ENCODE measurements at regions not wholly inside any gene's neighbourhood (a gene's known extent, or its start where the extent isn't known, plus 50 kb on each side); places are given as distances from the start of the nearest gene placed in this dataset.

GRCh38 chr5:121762426-121762825 is 89.3 kb upstream of the FTMT start:
- no peaks in the 10 kb centered on the region for H3K4me1 ChIP-seq
- 70 to 86% methylated on average over 1 of the region's 1 CpG for WGBS, 2 donors
- no peak overlapping the region for H3K4me3 ChIP-seq
- no peaks in the 10 kb centered on the region for H3K36me3 ChIP-seq
- DNase-seq: no peak
- no peak overlapping the region for H3K27ac ChIP-seq
- H3K9me3 ChIP-seq: no peaks in the 10 kb centered on the region
- no peaks in the 10 kb centered on the region for H3K27me3 ChIP-seq
- no peak for TF ChIP-seq POLR2A (IDR thresholded peaks at IDR 0.05)
- intact Hi-C loops (cut with DNase I): no loop called here

GRCh38 chr5:121763665-121764064 is 88.0 kb upstream of the FTMT start:
- Histone ChIP-seq H3K4me1 (no peaks in the 10 kb centered on the region), H3K27ac (no peak overlapping the region), H3K36me3 (no peaks in the 10 kb centered on the region), H3K27me3 (no peaks in the 10 kb centered on the region), H3K9me3 (no peaks in the 10 kb centered on the region), H3K4me3 (no peak overlapping the region)
- intact Hi-C loops (cut with DNase I): no loop called here
- WGBS, 2 donors: 78 to 82% methylated on average over 2 of the region's 2 CpGs
- TF ChIP-seq POLR2AphosphoS5 (IDR thresholded peaks at IDR 0.05) (no peak), POLR2A (IDR thresholded peaks at IDR 0.05) (no peak)
- TF ChIP-seq, protein P1, sequence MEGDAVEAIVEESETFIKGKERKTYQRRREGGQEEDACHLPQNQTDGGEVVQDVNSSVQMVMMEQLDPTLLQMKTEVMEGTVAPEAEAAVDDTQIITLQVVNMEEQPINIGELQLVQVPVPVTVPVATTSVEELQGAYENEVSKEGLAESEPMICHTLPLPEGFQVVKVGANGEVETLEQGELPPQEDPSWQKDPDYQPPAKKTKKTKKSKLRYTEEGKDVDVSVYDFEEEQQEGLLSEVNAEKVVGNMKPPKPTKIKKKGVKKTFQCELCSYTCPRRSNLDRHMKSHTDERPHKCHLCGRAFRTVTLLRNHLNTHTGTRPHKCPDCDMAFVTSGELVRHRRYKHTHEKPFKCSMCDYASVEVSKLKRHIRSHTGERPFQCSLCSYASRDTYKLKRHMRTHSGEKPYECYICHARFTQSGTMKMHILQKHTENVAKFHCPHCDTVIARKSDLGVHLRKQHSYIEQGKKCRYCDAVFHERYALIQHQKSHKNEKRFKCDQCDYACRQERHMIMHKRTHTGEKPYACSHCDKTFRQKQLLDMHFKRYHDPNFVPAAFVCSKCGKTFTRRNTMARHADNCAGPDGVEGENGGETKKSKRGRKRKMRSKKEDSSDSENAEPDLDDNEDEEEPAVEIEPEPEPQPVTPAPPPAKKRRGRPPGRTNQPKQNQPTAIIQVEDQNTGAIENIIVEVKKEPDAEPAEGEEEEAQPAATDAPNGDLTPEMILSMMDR (IDR thresholded peaks at IDR 0.05): no peak
- DNase-seq: no peak

GRCh38 chr5:121780406-121780805 is 71.3 kb upstream of the FTMT start:
- no peaks in the 10 kb centered on the region for H3K27me3 ChIP-seq
- intact Hi-C loops (cut with DNase I): no loop called here
- no peaks in the 10 kb centered on the region for H3K4me1 ChIP-seq
- no peak overlapping the region for H3K4me3 ChIP-seq
- 95% methylated on average over 1 of the region's 1 CpG for WGBS, 2 donors
- H3K36me3 ChIP-seq: no peaks in the 10 kb centered on the region
- H3K9me3 ChIP-seq: no peaks in the 10 kb centered on the region
- TF ChIP-seq, protein P1 (IDR thresholded peaks at IDR 0.05): no peak
- TF ChIP-seq POLR2AphosphoS5 (IDR thresholded peaks at IDR 0.05): no peak
- TF ChIP-seq EP300 (IDR thresholded peaks at IDR 0.05): no peak
- no peak for TF ChIP-seq POLR2A (IDR thresholded peaks at IDR 0.05)
- no peak for DNase-seq
- H3K27ac ChIP-seq: no peak overlapping the region

DNA sequence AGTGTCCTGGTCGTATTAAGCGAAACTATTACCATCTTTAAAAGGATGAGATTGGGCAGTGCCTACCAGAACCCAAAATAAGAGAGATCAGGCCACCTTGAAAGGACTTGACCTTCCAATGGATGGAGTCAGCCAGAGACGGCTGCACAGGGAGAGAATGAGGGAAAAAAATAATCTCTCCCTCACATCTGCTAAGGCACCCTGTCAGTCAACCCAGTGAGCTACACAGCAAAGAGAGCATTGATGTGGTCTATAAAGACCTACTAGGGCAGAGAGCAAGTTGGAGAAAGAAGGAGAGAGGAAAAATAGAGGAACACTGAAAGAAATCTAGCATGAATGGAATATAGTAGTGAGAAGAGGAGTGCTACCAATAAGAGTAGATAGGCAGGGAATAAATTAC is 68.0 kb upstream of the FTMT start:
- TF ChIP-seq POLR2A (IDR thresholded peaks at IDR 0.05): no peak
- no peak for TF ChIP-seq EP300 (IDR thresholded peaks at IDR 0.05)
- TF ChIP-seq POLR2AphosphoS5 (IDR thresholded peaks at IDR 0.05): no peak
- TF ChIP-seq, protein P1 (IDR thresholded peaks at IDR 0.05): no peak
- Histone ChIP-seq H3K4me1 (no peaks in the 10 kb centered on the region), H3K27ac (no peak overlapping the region), H3K36me3 (no peaks in the 10 kb centered on the region), H3K27me3 (no peaks in the 10 kb centered on the region), H3K9me3 (no peaks in the 10 kb centered on the region), H3K4me3 (no peak overlapping the region)
- WGBS, 2 donors: 90% methylated on average over 3 of the region's 3 CpGs
- DNase-seq: no peak
- intact Hi-C loops (cut with DNase I): no loop called here

DNA sequence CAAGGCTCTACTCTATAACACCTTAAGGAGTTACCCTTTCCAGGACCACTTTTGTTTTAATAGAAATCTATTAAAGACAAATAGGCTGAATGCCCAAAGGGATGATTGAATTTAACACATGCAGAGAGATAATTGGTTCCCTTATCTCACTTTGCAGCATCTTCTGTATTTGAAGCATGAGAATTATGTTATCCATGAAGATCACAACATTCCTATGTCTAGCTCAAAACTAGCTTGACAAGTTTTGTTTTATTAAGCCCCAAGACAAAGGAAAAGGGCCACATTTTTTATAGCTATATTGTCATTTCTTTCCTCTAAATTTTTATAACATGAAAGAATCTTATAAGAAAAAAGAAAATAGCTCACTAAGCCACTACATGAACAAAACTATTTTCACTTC is 57.9 kb upstream of the FTMT start:
- Histone ChIP-seq H3K9me3 (no peaks in the 10 kb centered on the region), H3K4me1 (no peaks in the 10 kb centered on the region), H3K27me3 (no peaks in the 10 kb centered on the region), H3K36me3 (no peaks in the 10 kb centered on the region), H3K27ac (no peak overlapping the region), H3K4me3 (no peak overlapping the region)
- intact Hi-C loops (cut with DNase I): no loop called here
- DNase-seq: no peak
- TF ChIP-seq POLR2AphosphoS5 (IDR thresholded peaks at IDR 0.05) (no peak), POLR2A (IDR thresholded peaks at IDR 0.05) (no peak), EP300 (IDR thresholded peaks at IDR 0.05) (no peak)
- TF ChIP-seq, protein P1 (IDR thresholded peaks at IDR 0.05): no peak

All from sigmoid colon (tissue), 6 donors.